ENCODE measurements at regions not wholly inside any gene's neighbourhood (a gene's known extent, or its start where the extent isn't known, plus 50 kb on each side); places are given as distances from the start of the nearest gene placed in this dataset.

DNA sequence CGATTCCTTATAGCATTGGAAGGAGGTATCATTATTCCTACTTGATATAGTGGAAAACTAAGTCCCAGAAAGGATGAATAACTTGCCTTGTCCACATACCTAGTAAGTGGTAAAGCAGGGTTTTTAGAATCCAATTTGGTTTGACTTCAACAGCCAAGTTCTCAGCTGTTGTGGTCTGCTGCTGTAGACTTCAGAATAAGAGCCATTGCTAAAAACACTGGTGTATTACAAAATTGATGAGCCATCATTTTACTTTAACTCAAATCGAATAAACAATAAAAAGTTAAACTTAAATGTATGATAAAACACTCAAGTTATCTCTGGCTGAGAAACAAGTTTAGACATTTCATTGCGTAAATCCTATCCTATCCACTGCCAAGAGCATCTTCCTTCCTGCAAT lies 610.8 kb downstream of the TLE1 start:
- Histone ChIP-seq H3K9me3 (no peaks in the 10 kb centered on the region), H3K4me3 (no peak overlapping the region), H3K4me1 (ENCODE audit: low read depth) (no peaks in the 10 kb centered on the region), H3K36me3 (ENCODE audit: low read depth) (no peaks in the 10 kb centered on the region)
- TF ChIP-seq, protein P1, sequence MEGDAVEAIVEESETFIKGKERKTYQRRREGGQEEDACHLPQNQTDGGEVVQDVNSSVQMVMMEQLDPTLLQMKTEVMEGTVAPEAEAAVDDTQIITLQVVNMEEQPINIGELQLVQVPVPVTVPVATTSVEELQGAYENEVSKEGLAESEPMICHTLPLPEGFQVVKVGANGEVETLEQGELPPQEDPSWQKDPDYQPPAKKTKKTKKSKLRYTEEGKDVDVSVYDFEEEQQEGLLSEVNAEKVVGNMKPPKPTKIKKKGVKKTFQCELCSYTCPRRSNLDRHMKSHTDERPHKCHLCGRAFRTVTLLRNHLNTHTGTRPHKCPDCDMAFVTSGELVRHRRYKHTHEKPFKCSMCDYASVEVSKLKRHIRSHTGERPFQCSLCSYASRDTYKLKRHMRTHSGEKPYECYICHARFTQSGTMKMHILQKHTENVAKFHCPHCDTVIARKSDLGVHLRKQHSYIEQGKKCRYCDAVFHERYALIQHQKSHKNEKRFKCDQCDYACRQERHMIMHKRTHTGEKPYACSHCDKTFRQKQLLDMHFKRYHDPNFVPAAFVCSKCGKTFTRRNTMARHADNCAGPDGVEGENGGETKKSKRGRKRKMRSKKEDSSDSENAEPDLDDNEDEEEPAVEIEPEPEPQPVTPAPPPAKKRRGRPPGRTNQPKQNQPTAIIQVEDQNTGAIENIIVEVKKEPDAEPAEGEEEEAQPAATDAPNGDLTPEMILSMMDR (IDR thresholded peaks at IDR 0.05), result no peak
- DNase-seq (no peak), ATAC-seq (no peak)
- intact Hi-C loops (cut with DNase I, micrococcal nuclease), result no loop called here

DNA sequence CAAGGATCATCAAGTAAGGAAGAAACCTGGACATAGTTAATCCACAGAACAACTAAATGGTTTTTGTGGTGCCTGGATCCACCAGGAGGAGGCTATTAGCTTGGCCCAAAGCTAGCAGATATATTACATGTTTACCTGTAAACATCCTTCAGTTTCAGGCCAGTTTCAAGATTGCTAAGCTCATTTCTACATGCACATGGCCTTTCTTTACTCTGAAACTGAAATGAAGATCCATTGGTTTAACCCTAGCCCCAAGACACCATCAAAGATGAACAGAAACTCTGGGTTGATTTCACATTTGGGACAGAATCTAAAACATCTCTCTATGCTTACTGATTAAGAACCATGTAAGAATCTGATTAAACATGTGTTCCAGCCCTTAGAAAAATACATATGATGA lies 611.8 kb downstream of the TLE1 start:
- ATAC-seq, result no peak
- Histone ChIP-seq H3K4me1 (ENCODE audit: low read depth) (no peaks in the 10 kb centered on the region), H3K36me3 (ENCODE audit: low read depth) (no peaks in the 10 kb centered on the region), H3K4me3 (no peak overlapping the region), H3K9me3 (no peaks in the 10 kb centered on the region)
- intact Hi-C loops (cut with DNase I, micrococcal nuclease), result no loop called here
- TF ChIP-seq, protein P1 (IDR thresholded peaks at IDR 0.05), result no peak
- no peak for DNase-seq

DNA sequence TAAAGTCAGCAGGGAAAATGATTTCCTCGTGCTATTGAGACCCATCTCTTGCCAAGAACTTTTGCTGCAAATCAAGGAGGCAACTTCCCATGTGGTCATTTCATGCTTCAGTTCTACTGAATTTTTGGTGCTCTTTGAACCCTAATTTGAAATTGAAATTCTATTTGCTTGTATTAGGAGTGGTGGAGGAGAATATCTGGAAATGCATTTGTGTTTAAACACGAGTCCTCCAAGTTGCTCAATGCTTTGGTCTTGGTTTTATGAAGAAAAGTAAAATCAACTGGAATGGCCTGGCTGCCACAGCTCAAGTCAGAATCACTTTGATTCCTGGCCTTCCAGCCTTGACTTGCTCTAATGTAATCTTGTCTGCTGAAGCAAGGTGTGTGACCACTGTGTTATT lies 613.2 kb downstream of the TLE1 start:
- intact Hi-C loops (cut with DNase I, micrococcal nuclease), result no loop called here
- TF ChIP-seq, protein P1 (IDR thresholded peaks at IDR 0.05), result no peak
- no peaks in the 10 kb centered on the region for H3K9me3 ChIP-seq
- H3K4me3 ChIP-seq, result no peak overlapping the region
- no peak for DNase-seq
- H3K4me1 ChIP-seq (ENCODE audit: low read depth), result no peaks in the 10 kb centered on the region
- H3K36me3 ChIP-seq (ENCODE audit: low read depth), result no peaks in the 10 kb centered on the region
- no peak for ATAC-seq

DNA sequence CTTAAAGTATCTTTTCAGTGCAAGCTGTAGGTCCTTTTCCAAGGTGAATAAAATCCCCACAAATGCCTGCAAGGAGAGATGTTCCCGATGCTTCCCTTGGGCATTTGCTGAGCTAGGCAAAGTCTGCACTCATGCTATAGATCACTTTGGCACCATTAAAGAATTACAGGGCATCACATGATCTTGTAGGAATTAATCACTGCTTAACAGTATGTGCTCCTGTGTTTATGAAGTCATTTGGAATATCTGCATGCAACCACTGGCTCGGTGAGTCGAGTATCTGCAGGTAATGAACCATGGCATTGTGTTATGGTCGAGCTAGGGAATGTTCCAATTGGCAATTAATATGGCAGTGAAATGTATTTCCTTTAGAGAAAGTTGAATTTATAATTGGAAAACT lies 615.1 kb downstream of the TLE1 start:
- ATAC-seq, result no peak
- H3K36me3 ChIP-seq (ENCODE audit: low read depth), result no peaks in the 10 kb centered on the region
- intact Hi-C loops (cut with DNase I, micrococcal nuclease), result no loop called here
- no peak for DNase-seq
- H3K9me3 ChIP-seq, result no peaks in the 10 kb centered on the region
- no peaks in the 10 kb centered on the region for H3K4me1 ChIP-seq (ENCODE audit: low read depth)
- TF ChIP-seq, protein P1 (IDR thresholded peaks at IDR 0.05), result no peak
- no peak overlapping the region for H3K4me3 ChIP-seq

DNA sequence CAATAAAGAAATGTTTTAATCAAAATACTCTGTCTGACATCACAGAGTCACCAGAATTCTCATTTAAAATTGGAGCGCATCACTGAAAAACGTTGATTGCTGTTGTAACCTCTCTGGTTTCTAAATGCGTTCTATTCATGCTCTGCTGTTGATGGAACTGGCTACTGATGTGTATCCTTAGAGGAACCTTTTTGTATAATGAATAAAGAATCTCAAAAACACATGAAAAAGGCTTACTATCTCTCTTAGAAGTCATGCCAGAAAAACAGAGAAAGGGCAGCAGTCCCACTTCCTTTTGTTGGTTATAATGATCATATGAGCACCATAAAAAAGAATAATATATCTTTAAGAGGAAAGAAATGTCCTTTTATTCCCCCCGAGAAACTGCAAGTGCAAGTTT lies 615.5 kb downstream of the TLE1 start:
- ATAC-seq, result no peak
- H3K36me3 ChIP-seq (ENCODE audit: low read depth), result no peaks in the 10 kb centered on the region
- intact Hi-C loops (cut with DNase I, micrococcal nuclease), result no loop called here
- TF ChIP-seq, protein P1 (IDR thresholded peaks at IDR 0.05), result no peak
- H3K4me3 ChIP-seq, result no peak overlapping the region
- no peaks in the 10 kb centered on the region for H3K4me1 ChIP-seq (ENCODE audit: low read depth)
- no peaks in the 10 kb centered on the region for H3K9me3 ChIP-seq
- DNase-seq, result no peak

DNA sequence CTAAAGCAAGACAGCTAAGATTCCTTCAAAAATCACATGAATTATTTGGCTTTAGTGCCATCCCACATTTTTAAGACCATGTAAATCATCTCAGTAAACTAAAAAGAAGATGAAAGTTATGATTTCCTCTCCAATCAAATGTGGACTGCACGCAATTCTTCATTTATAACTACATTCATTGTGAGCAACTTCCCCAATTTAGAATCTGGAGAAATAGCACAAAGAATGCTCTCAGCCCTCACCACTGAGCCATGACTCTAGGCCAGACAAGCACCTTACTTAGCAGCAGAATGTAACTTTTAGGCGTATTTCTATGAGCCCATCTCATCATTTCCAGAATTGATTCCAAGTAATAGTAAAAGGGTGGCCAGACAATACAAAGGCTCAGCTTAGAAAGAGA lies 616.6 kb downstream of the TLE1 start:
- H3K4me3 ChIP-seq, result no peak overlapping the region
- no peaks in the 10 kb centered on the region for H3K9me3 ChIP-seq
- TF ChIP-seq, protein P1 (IDR thresholded peaks at IDR 0.05), result no peak
- no peaks in the 10 kb centered on the region for H3K36me3 ChIP-seq (ENCODE audit: low read depth)
- ATAC-seq (no peak), DNase-seq (no peak)
- intact Hi-C loops (cut with DNase I, micrococcal nuclease), result no loop called here
- no peaks in the 10 kb centered on the region for H3K4me1 ChIP-seq (ENCODE audit: low read depth)
